Keratinocyte (primary cell): ENCODE measurements at regions not wholly inside any gene's neighbourhood (a gene's known extent, or its start where the extent isn't known, plus 50 kb on each side); places are given as distances from the start of the nearest gene placed in this dataset.

Experiments used
- EZH2 ChIP-seq: IDR thresholded peaks from one replicate; pipeline ENCODE4 v1.6.1; 2012; ENCODE audit warnings: inconsistent platforms, mild to moderate bottlenecking, low read length, moderate library complexity
- TF ChIP-seq, protein P1 (sequence below), 3 experiments: IDR thresholded peaks in 1 of 3; conservative IDR thresholded peaks in 1 of 3; optimal IDR thresholded peaks in 1 of 3; 2 replicates in 2 of 3; 3 replicates in 1 of 3; pipeline versions ENCODE3 to v1.5.1; 2011; ENCODE audit warnings: low read length in 3 of 3, mild to moderate bottlenecking in 3 of 3, moderate library complexity in 2 of 3, control low read depth in 1 of 3, inconsistent platforms in 1 of 3; ENCODE audit not compliant: insufficient read depth in 2 of 3; ENCODE audit errors: extremely low read depth in 1 of 3

DNA sequence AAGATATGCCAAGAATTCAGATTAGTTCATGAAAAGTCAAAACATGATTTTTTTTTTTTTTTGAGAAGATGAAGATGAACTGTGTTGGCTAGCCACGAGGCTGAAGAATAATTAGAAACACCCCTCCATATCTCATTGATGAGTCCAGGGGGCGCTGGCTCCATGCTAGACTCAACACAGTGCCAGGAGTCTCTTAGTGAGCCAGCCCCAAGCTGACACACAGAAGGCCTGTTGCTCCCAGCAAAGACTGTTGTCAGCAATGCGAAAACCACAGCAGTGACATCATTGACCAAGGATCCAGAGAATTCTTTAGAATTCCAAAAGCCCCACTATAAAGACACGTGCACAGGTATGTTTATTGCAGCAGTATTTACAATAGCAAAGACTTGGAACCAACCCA lies 185.2 kb downstream of the ANXA2 start:
- TF ChIP-seq, protein P1, sequence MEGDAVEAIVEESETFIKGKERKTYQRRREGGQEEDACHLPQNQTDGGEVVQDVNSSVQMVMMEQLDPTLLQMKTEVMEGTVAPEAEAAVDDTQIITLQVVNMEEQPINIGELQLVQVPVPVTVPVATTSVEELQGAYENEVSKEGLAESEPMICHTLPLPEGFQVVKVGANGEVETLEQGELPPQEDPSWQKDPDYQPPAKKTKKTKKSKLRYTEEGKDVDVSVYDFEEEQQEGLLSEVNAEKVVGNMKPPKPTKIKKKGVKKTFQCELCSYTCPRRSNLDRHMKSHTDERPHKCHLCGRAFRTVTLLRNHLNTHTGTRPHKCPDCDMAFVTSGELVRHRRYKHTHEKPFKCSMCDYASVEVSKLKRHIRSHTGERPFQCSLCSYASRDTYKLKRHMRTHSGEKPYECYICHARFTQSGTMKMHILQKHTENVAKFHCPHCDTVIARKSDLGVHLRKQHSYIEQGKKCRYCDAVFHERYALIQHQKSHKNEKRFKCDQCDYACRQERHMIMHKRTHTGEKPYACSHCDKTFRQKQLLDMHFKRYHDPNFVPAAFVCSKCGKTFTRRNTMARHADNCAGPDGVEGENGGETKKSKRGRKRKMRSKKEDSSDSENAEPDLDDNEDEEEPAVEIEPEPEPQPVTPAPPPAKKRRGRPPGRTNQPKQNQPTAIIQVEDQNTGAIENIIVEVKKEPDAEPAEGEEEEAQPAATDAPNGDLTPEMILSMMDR (optimal IDR thresholded peaks at IDR 0.05 in 1 of 3, IDR thresholded peaks at IDR 0.05 in 1 of 3, conservative IDR thresholded peaks at IDR 0.05 in 1 of 3; ENCODE audit: extremely low read depth in 1 of 3, insufficient read depth in 2 of 3, low read length in 3 of 3), result peak in 2 of 3 experiments; percentile 9 to 34
- no peak for TF ChIP-seq EZH2
